ENCODE measurements at regions not wholly inside any gene's neighbourhood (a gene's known extent, or its start where the extent isn't known, plus 50 kb on each side); places are given as distances from the start of the nearest gene placed in this dataset.
"Not testable (repeated sequence)": the region's sequence is repeated elsewhere in the genome, so short reads cannot be mapped to it uniquely, and the experiment has no call there.

- Histone ChIP-seq H3K36me3 (ENCODE audit: control insufficient read depth in 5 of 5, insufficient read depth in 5 of 5, low read length in 5 of 5) (no peaks in the 10 kb centered on the region), H3K9ac (ENCODE audit: low read length in 5 of 5) (no peak overlapping the region), H3K27ac (ENCODE audit: low read depth, low read length) (no peak overlapping the region), H3K4me3 (ENCODE audit: low read depth in 1 of 5, low read length in 5 of 5) (no peak overlapping the region), H3K9me3 (ENCODE audit: control insufficient read depth in 5 of 5, low read length in 5 of 5) (no peaks in the 10 kb centered on the region), H3K4me1 (ENCODE audit: control insufficient read depth in 5 of 5, insufficient read depth in 5 of 5, low read length in 5 of 5) (no peaks in the 10 kb centered on the region), H3K27me3 (ENCODE audit: control insufficient read depth in 5 of 5, insufficient read depth in 4 of 5, low read length in 5 of 5) (no peaks in the 10 kb centered on the region)
Measured at GRCh38 chr7:121745856-121746255, 127.1 kb upstream of the PTPRZ1 start.

GRCh38 chr7:121744877-121745276 is 128.1 kb upstream of the PTPRZ1 start:
- Histone ChIP-seq H3K27ac (ENCODE audit: low read depth, low read length) (no peak overlapping the region), H3K36me3 (ENCODE audit: control insufficient read depth in 5 of 5, insufficient read depth in 5 of 5, low read length in 5 of 5) (no peaks in the 10 kb centered on the region), H3K9me3 (ENCODE audit: control insufficient read depth in 5 of 5, low read length in 5 of 5) (no peaks in the 10 kb centered on the region), H3K4me1 (ENCODE audit: control insufficient read depth in 5 of 5, insufficient read depth in 5 of 5, low read length in 5 of 5) (no peaks in the 10 kb centered on the region), H3K9ac (ENCODE audit: low read length in 5 of 5) (no peak overlapping the region), H3K4me3 (ENCODE audit: low read depth in 1 of 5, low read length in 5 of 5) (no peak overlapping the region), H3K27me3 (ENCODE audit: control insufficient read depth in 5 of 5, insufficient read depth in 4 of 5, low read length in 5 of 5) (no peaks in the 10 kb centered on the region)

- H3K9ac ChIP-seq (ENCODE audit: low read length in 5 of 5): no peak overlapping the region
- H3K36me3 ChIP-seq (ENCODE audit: control insufficient read depth in 5 of 5, insufficient read depth in 5 of 5, low read length in 5 of 5): no peaks in the 10 kb centered on the region
- H3K4me3 ChIP-seq (ENCODE audit: low read depth in 1 of 5, low read length in 5 of 5): no peak overlapping the region
- H3K4me1 ChIP-seq (ENCODE audit: control insufficient read depth in 5 of 5, insufficient read depth in 5 of 5, low read length in 5 of 5): no peaks in the 10 kb centered on the region
- no peaks in the 10 kb centered on the region for H3K9me3 ChIP-seq (ENCODE audit: control insufficient read depth in 5 of 5, low read length in 5 of 5)
- no peaks in the 10 kb centered on the region for H3K27me3 ChIP-seq (ENCODE audit: control insufficient read depth in 5 of 5, insufficient read depth in 4 of 5, low read length in 5 of 5)
- H3K27ac ChIP-seq (ENCODE audit: low read depth, low read length): no peak overlapping the region
Measured at GRCh38 chr7:121744319-121744718, 128.6 kb upstream of the PTPRZ1 start.

- H3K9me3 ChIP-seq (ENCODE audit: control insufficient read depth in 5 of 5, low read length in 5 of 5): no peaks in the 10 kb centered on the region
- H3K4me1 ChIP-seq (ENCODE audit: control insufficient read depth in 5 of 5, insufficient read depth in 5 of 5, low read length in 5 of 5): no peaks in the 10 kb centered on the region
- H3K27ac ChIP-seq (ENCODE audit: low read depth, low read length): no peak overlapping the region
- H3K9ac ChIP-seq (ENCODE audit: low read length in 5 of 5): no peak overlapping the region
- H3K4me3 ChIP-seq (ENCODE audit: low read depth in 1 of 5, low read length in 5 of 5): no peak overlapping the region
- no peaks in the 10 kb centered on the region for H3K36me3 ChIP-seq (ENCODE audit: control insufficient read depth in 5 of 5, insufficient read depth in 5 of 5, low read length in 5 of 5)
- no peaks in the 10 kb centered on the region for H3K27me3 ChIP-seq (ENCODE audit: control insufficient read depth in 5 of 5, insufficient read depth in 4 of 5, low read length in 5 of 5)
Measured at GRCh38 chr7:121741896-121742295, 131.1 kb upstream of the PTPRZ1 start.

GRCh38 chr7:121739465-121739864 is 133.5 kb upstream of the PTPRZ1 start:
- H3K4me3 ChIP-seq (ENCODE audit: low read depth in 1 of 5, low read length in 5 of 5): no peak overlapping the region
- H3K9ac ChIP-seq (ENCODE audit: low read length in 5 of 5): no peak overlapping the region
- H3K36me3 ChIP-seq (ENCODE audit: control insufficient read depth in 5 of 5, insufficient read depth in 5 of 5, low read length in 5 of 5): no peaks in the 10 kb centered on the region
- H3K9me3 ChIP-seq (ENCODE audit: control insufficient read depth in 5 of 5, low read length in 5 of 5): no peaks in the 10 kb centered on the region
- H3K4me1 ChIP-seq (ENCODE audit: control insufficient read depth in 5 of 5, insufficient read depth in 5 of 5, low read length in 5 of 5): no peaks in the 10 kb centered on the region
- H3K27ac ChIP-seq (ENCODE audit: low read depth, low read length): no peak overlapping the region
- H3K27me3 ChIP-seq (ENCODE audit: control insufficient read depth in 5 of 5, insufficient read depth in 4 of 5, low read length in 5 of 5): no peaks in the 10 kb centered on the region

GRCh38 chr7:121730869-121731268 is 142.1 kb upstream of the PTPRZ1 start:
- Histone ChIP-seq H3K27ac (ENCODE audit: low read depth, low read length) (no peak overlapping the region), H3K36me3 (ENCODE audit: control insufficient read depth in 5 of 5, insufficient read depth in 5 of 5, low read length in 5 of 5) (no peaks in the 10 kb centered on the region), H3K27me3 (ENCODE audit: control insufficient read depth in 5 of 5, insufficient read depth in 4 of 5, low read length in 5 of 5) (no peaks in the 10 kb centered on the region), H3K9me3 (ENCODE audit: control insufficient read depth in 5 of 5, low read length in 5 of 5) (peaks cover 2 to 25% (median 23%) of the 10 kb centered on the region in 5 donors), H3K9ac (ENCODE audit: low read length in 5 of 5) (no peak overlapping the region), H3K4me1 (ENCODE audit: control insufficient read depth in 5 of 5, insufficient read depth in 5 of 5, low read length in 5 of 5) (no peaks in the 10 kb centered on the region), H3K4me3 (ENCODE audit: low read depth in 1 of 5, low read length in 5 of 5) (no peak overlapping the region)

GRCh38 chr7:121714559-121715303 is 158.2 kb upstream of the PTPRZ1 start:
- Histone ChIP-seq H3K27ac (ENCODE audit: low read depth, low read length) (no peak overlapping the region), H3K4me1 (ENCODE audit: control insufficient read depth in 5 of 5, insufficient read depth in 5 of 5, low read length in 5 of 5) (no peaks in the 10 kb centered on the region), H3K9ac (ENCODE audit: low read length in 5 of 5) (no peak overlapping the region), H3K36me3 (ENCODE audit: control insufficient read depth in 5 of 5, insufficient read depth in 5 of 5, low read length in 5 of 5) (no peaks in the 10 kb centered on the region), H3K9me3 (ENCODE audit: control insufficient read depth in 5 of 5, low read length in 5 of 5) (peaks cover 0 to 3% (median 0%) of the 10 kb centered on the region in 5 donors), H3K4me3 (ENCODE audit: low read depth in 1 of 5, low read length in 5 of 5) (no peak overlapping the region), H3K27me3 (ENCODE audit: control insufficient read depth in 5 of 5, insufficient read depth in 4 of 5, low read length in 5 of 5) (no peaks in the 10 kb centered on the region)

- H3K4me1 ChIP-seq (ENCODE audit: control insufficient read depth in 5 of 5, insufficient read depth in 5 of 5, low read length in 5 of 5); H3K27me3 ChIP-seq (ENCODE audit: control insufficient read depth in 5 of 5, insufficient read depth in 4 of 5, low read length in 5 of 5); H3K27ac ChIP-seq (ENCODE audit: low read depth, low read length); H3K9me3 ChIP-seq (ENCODE audit: control insufficient read depth in 5 of 5, low read length in 5 of 5); H3K9ac ChIP-seq (ENCODE audit: low read length in 5 of 5); H3K4me3 ChIP-seq (ENCODE audit: low read depth in 1 of 5, low read length in 5 of 5); H3K36me3 ChIP-seq (ENCODE audit: control insufficient read depth in 5 of 5, insufficient read depth in 5 of 5, low read length in 5 of 5): not testable (repeated sequence)
Measured at GRCh38 chr7:121712961-121713360, 160.0 kb upstream of the PTPRZ1 start.

GRCh38 chr7:121697731-121698316 is 175.1 kb upstream of the PTPRZ1 start:
- H3K9ac ChIP-seq (ENCODE audit: low read length in 5 of 5): no peak overlapping the region
- no peaks in the 10 kb centered on the region for H3K9me3 ChIP-seq (ENCODE audit: control insufficient read depth in 5 of 5, low read length in 5 of 5)
- no peak overlapping the region for H3K4me3 ChIP-seq (ENCODE audit: low read depth in 1 of 5, low read length in 5 of 5)
- H3K36me3 ChIP-seq (ENCODE audit: control insufficient read depth in 5 of 5, insufficient read depth in 5 of 5, low read length in 5 of 5): no peaks in the 10 kb centered on the region
- no peak overlapping the region for H3K27ac ChIP-seq (ENCODE audit: low read depth, low read length)
- H3K27me3 ChIP-seq (ENCODE audit: control insufficient read depth in 5 of 5, insufficient read depth in 4 of 5, low read length in 5 of 5): no peaks in the 10 kb centered on the region
- H3K4me1 ChIP-seq (ENCODE audit: control insufficient read depth in 5 of 5, insufficient read depth in 5 of 5, low read length in 5 of 5): no peaks in the 10 kb centered on the region

GRCh38 chr7:121696954-121697353 is 176.0 kb upstream of the PTPRZ1 start:
- H3K27ac ChIP-seq (ENCODE audit: low read depth, low read length): no peak overlapping the region
- H3K36me3 ChIP-seq (ENCODE audit: control insufficient read depth in 5 of 5, insufficient read depth in 5 of 5, low read length in 5 of 5): no peaks in the 10 kb centered on the region
- H3K9me3 ChIP-seq (ENCODE audit: control insufficient read depth in 5 of 5, low read length in 5 of 5): no peaks in the 10 kb centered on the region
- no peaks in the 10 kb centered on the region for H3K4me1 ChIP-seq (ENCODE audit: control insufficient read depth in 5 of 5, insufficient read depth in 5 of 5, low read length in 5 of 5)
- H3K27me3 ChIP-seq (ENCODE audit: control insufficient read depth in 5 of 5, insufficient read depth in 4 of 5, low read length in 5 of 5): no peaks in the 10 kb centered on the region
- H3K4me3 ChIP-seq (ENCODE audit: low read depth in 1 of 5, low read length in 5 of 5): no peak overlapping the region
- no peak overlapping the region for H3K9ac ChIP-seq (ENCODE audit: low read length in 5 of 5)
